Stomach (tissue), 8 donors: ENCODE measurements at regions not wholly inside any gene's neighbourhood (a gene's known extent, or its start where the extent isn't known, plus 50 kb on each side); places are given as distances from the start of the nearest gene placed in this dataset.
"Not testable (repeated sequence)": the region's sequence is repeated elsewhere in the genome, so short reads cannot be mapped to it uniquely, and the experiment has no call there.

Source experiments
- DNase-seq, 2 donors: peaks; one replicate each; pipeline versions ENCODE4 v3.0.0 to v3.0.0-alpha.2; 2013 to 2019
- H3K27ac ChIP-seq, 5 donors: fragments of 200-600 bp in 4 of 5; sonication (generic) in 4 of 5; one replicate each; pipeline ENCODE4 v1.5.1; 2013 to 2019; ENCODE audit warnings: mild to moderate bottlenecking in 1 of 5, moderate library complexity in 1 of 5
- H3K27me3 ChIP-seq, 3 donors: fragments of 200-600 bp; sonication (generic); one replicate each; pipeline ENCODE4 v1.5.1; 2017 to 2019; ENCODE audit warnings: mixed run types in 1 of 3
- H3K36me3 ChIP-seq, 4 donors: fragments of 200-600 bp; sonication (generic); 1 replicate in 3 of 4; 2 replicates in 1 of 4; pipeline ENCODE4 v1.5.1; 2016 to 2019
- H3K4me1 ChIP-seq, 4 donors: fragments of 200-600 bp; sonication (generic); one replicate each; pipeline ENCODE4 v1.5.1; 2016 to 2019
- H3K4me3 ChIP-seq, 4 donors: fragments of 200-600 bp; sonication (generic) in 3 of 4; one replicate each; pipeline ENCODE4 v1.5.1; 2016 to 2019; ENCODE audit warnings: mild to moderate bottlenecking in 1 of 4
- H3K9me3 ChIP-seq, 4 donors: fragments of 200-600 bp; sonication (generic); one replicate each; pipeline ENCODE4 v1.5.1; 2016 to 2019
- EP300 ChIP-seq: sonication (generic); formaldehyde crosslinking; IDR thresholded peaks from one replicate; pipeline ENCODE4 v1.6.1; 2017; ENCODE audit warnings: antibody characterized with exemption
- POLR2A ChIP-seq, 4 donors: fragments of 450-650 bp; IDR thresholded peaks; one replicate each; pipeline ENCODE4 v1.6.1; 2016; ENCODE audit warnings: antibody characterized with exemption in 4 of 4, control low read depth in 2 of 4, mild to moderate bottlenecking in 1 of 4, moderate library complexity in 1 of 4
- POLR2AphosphoS5 ChIP-seq, 3 donors: sonication (generic); formaldehyde crosslinking; IDR thresholded peaks; one replicate each; pipeline ENCODE4 v1.6.1; 2016; ENCODE audit warnings: antibody characterized with exemption in 3 of 3
- WGBS, 5 donors: extraction: QIAGEN DNeasy Blood & Tissue Kit in 3 of 5; methylation state at CpG; one replicate each; pipeline versions ENCODE4 v1.1.5 to v1.1.7; 2013 to 2018; 5-methylcytosine and 5-hydroxymethylcytosine counted together
- intact Hi-C: fragments of 100-400 bp; cut with DNase I; formaldehyde crosslinking; loops from one replicate; pipeline ENCODE4 v1.15.1; 2023; ENCODE audit warnings: low total_unique reads
- TF ChIP-seq, protein P1 (sequence below), 7 experiments: fragments of 450-650 bp in 4 of 7; fragments of 200-600 bp in 3 of 7; sonication (generic) in 3 of 7; IDR thresholded peaks; one replicate each; pipeline ENCODE4 v1.5.1; 2016 to 2019; ENCODE audit warnings: antibody characterized with exemption in 7 of 7, control low read depth in 2 of 7, mild to moderate bottlenecking in 1 of 7
- donor health status: healthy with polysubstance abuse.
- donor health status: Bipolar disorder and iron deficiency.
- donor health status: healthy.

DNA sequence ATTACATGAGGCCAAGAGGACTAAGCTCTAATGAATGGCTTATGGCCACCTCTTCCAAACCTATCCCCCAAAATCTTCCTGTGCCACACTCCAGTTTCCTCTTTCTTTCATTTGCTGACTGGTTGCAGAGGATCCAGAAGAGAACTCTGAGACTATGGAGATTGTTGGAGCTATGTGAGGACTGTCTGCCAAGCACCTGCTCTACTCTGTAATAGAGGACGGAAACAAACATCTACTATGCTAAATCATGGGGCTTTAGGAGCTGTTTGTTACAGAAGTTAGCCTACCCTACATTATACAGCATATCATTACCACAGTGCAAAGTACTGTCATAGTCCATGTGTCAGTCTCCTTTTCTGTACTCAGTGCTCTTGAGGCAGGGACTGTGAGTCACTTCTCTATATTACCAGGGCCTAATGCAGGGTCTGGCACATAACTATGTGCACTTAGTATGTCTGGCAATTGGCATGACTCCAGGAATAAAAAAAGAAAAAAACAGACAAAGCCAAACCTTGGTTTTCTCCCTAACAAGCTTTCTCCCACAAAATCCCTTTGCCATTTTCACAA, 95.1 kb downstream of the RPAP3 start:
- DNase-seq, result no peak
- TF ChIP-seq POLR2AphosphoS5 (IDR thresholded peaks at IDR 0.05), result no peak
- TF ChIP-seq, protein P1, sequence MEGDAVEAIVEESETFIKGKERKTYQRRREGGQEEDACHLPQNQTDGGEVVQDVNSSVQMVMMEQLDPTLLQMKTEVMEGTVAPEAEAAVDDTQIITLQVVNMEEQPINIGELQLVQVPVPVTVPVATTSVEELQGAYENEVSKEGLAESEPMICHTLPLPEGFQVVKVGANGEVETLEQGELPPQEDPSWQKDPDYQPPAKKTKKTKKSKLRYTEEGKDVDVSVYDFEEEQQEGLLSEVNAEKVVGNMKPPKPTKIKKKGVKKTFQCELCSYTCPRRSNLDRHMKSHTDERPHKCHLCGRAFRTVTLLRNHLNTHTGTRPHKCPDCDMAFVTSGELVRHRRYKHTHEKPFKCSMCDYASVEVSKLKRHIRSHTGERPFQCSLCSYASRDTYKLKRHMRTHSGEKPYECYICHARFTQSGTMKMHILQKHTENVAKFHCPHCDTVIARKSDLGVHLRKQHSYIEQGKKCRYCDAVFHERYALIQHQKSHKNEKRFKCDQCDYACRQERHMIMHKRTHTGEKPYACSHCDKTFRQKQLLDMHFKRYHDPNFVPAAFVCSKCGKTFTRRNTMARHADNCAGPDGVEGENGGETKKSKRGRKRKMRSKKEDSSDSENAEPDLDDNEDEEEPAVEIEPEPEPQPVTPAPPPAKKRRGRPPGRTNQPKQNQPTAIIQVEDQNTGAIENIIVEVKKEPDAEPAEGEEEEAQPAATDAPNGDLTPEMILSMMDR (IDR thresholded peaks at IDR 0.05), result no peak
- TF ChIP-seq EP300, result no peak
- Histone ChIP-seq H3K9me3 (peaks cover 0 to 36% (median 21%) of the 10 kb centered on the region in 4 donors), H3K4me3 (no peak overlapping the region), H3K27me3 (no peaks in the 10 kb centered on the region), H3K27ac (no peak overlapping the region), H3K36me3 (no peaks in the 10 kb centered on the region), H3K4me1 (no peaks in the 10 kb centered on the region)
- intact Hi-C loops, result no loop called here
- WGBS, 5 donors, result 80 to 97% (median 88%) methylated on average over 1 of the region's 1 CpG

DNA sequence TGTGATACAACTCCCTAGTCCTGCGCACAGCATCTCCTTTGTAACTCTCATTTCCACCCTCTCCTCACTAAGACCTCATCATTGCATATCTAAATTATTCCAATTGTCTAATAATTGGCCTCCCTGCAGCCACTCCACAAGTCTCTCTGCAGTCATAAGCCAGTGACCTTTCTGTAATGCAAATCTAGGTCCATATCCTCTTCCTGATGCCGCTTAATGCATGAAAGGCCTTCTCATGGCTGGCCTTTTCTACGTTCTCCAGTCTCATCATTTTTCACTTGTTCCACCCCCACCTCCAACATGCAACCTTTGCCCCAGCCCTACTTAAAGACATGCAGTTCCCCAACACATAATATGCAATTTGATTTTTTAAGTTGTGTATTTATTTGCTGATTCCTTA, 96.0 kb downstream of the RPAP3 start:
- intact Hi-C loops, result no loop called here
- Histone ChIP-seq H3K9me3 (peaks cover 0 to 36% (median 21%) of the 10 kb centered on the region in 4 donors), H3K4me3 (no peak overlapping the region), H3K27me3 (no peaks in the 10 kb centered on the region), H3K36me3 (no peaks in the 10 kb centered on the region), H3K4me1 (no peaks in the 10 kb centered on the region), H3K27ac (no peak overlapping the region)
- DNase-seq, result no peak
- WGBS, 5 donors, result 91 to 96% (median 94%) methylated on average over 3 of the region's 3 CpGs
- TF ChIP-seq POLR2AphosphoS5 (IDR thresholded peaks at IDR 0.05), result no peak
- no peak for TF ChIP-seq EP300
- TF ChIP-seq POLR2A (IDR thresholded peaks at IDR 0.05), result no peak
- TF ChIP-seq, protein P1 (IDR thresholded peaks at IDR 0.05), result no peak

DNA sequence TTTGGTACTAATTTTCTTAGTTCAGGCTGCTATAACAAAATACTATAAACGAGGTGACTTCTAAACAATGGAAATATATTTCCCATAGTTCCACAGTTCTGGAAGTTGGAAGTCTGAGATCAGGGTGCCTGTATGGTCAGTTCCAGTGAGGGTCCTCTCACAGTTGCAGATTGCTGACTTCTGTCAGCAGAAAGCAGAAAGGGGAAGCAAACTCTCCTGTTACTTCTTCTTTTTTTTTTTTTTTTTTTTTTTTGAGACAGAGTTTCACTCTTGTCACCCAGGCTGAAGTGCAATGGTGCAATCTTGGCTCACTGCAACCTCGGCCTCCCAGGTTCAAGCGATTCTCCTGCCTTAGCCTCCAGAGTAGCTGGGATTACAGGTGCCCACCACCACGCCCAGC, 97.2 kb downstream of the RPAP3 start:
- H3K4me1 ChIP-seq, DNase-seq, H3K36me3 ChIP-seq, H3K4me3 ChIP-seq, H3K27ac ChIP-seq, intact Hi-C loops, H3K27me3 ChIP-seq: not testable (repeated sequence)
- H3K9me3 ChIP-seq, result peaks cover 0 to 36% (median 20%) of the 10 kb centered on the region in 4 donors
- WGBS, 5 donors, result 78 to 93% (median 91%) methylated on average over 4 of the region's 4 CpGs

DNA sequence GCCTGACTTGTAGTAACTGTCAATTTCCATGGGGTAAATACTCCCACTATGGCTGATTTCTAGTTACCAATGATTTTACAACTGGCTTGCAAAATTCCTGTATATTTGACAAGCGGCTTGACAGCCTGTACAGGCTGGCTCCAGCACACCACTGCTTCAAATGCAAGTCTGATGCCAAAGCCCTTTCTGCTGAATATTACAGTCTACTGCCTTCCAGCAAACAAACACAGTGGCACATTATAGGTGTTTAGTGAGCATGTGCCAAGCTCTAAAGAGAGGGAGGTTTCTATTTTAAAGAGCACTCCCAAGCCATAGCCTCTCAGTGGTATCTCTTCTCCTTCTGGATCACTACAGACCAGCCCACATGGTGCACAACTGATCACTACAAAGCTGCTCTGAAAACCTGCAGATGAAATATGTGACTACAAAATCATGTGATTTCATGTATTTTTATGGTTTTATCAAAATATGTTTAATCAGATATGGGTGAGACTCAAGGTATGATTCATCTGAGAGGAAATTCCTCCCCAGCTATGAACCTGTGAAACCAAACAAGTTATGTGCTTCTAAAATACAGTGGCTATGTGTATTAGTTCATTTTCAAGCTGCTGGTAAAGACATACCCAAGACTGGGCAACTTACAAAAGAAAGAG, 101.5 kb downstream of the RPAP3 start:
- Histone ChIP-seq H3K4me3 (no peak overlapping the region), H3K9me3 (peaks cover 0 to 20% (median 7%) of the 10 kb centered on the region in 4 donors), H3K27me3 (no peaks in the 10 kb centered on the region), H3K4me1 (no peaks in the 10 kb centered on the region), H3K27ac (no peak overlapping the region), H3K36me3 (no peaks in the 10 kb centered on the region)
- WGBS, 5 donors, result 83 to 100% (median 92%) methylated on average over 1 of the region's 1 CpG
- intact Hi-C loops, result no loop called here
- TF ChIP-seq POLR2AphosphoS5 (IDR thresholded peaks at IDR 0.05) (no peak), POLR2A (IDR thresholded peaks at IDR 0.05) (no peak)
- TF ChIP-seq, protein P1 (IDR thresholded peaks at IDR 0.05), result no peak
- DNase-seq, result no peak

DNA sequence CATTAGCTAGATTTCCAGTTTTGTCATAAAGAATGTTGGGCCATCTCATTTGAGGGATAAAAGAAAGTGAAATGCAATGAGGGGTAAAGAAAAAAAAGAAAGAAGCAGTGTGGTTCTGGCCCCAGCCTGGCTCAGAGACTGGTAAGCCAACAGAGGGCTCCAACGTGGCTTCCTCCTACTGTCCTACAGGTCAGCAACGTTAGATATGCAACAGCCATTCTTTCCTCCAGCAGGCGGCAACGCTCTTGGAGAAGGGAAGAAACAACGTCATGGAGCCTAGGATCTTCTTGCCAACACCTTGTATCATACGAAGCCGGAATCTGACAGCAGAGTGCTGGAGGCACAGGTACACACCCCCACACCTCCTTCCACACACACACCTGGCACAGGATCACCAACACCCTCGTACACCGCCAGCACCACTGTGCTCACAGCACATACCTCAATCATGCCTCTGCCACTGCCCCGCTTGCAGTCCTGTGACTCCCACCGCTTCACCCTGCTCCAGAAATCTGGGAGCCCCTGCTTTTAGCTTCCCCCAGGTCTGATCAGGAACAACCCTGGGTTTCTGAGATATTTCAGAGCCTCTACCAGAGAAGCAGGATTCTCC, 102.8 kb downstream of the RPAP3 start:
- no peak for DNase-seq
- no peaks in the 10 kb centered on the region for H3K27me3 ChIP-seq
- 76 to 85% (median 79%) methylated on average over 11 of the region's 11 CpGs for WGBS, 5 donors
- H3K9me3 ChIP-seq, result peaks cover 0 to 17% (median 7%) of the 10 kb centered on the region in 4 donors
- H3K4me3 ChIP-seq, result no peak overlapping the region
- no peaks in the 10 kb centered on the region for H3K36me3 ChIP-seq
- TF ChIP-seq EP300 (no peak), POLR2AphosphoS5 (IDR thresholded peaks at IDR 0.05) (no peak), POLR2A (IDR thresholded peaks at IDR 0.05) (no peak)
- TF ChIP-seq, protein P1 (IDR thresholded peaks at IDR 0.05), result no peak
- intact Hi-C loops, result no loop called here
- no peak overlapping the region for H3K27ac ChIP-seq
- no peaks in the 10 kb centered on the region for H3K4me1 ChIP-seq
